ENCODE measurements at regions not wholly inside any gene's neighbourhood (a gene's known extent, or its start where the extent isn't known, plus 50 kb on each side); places are given as distances from the start of the nearest gene placed in this dataset.

DNA sequence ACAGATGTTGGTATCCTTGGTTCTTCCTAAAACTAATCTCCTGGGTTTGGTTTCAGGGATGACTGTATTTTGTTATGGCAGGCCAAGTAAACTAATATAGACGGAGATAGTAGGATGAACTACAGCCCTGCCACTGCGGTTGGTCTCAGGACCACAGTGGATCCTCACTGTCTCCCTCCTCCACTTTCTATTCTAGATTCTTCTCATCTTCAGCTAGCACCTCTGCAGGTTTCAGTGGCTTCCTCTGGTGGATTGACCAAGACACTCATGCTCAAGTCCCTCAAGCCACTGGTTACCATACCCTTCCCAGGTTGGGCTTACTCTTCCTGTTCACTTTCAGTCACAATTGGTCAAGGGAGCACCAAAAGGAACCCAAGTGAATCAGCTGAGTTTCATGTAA is 71.1 kb upstream of the CLDN18 start:
- no peak for TF ChIP-seq EGR1 (IDR thresholded peaks at IDR 0.05)

DNA sequence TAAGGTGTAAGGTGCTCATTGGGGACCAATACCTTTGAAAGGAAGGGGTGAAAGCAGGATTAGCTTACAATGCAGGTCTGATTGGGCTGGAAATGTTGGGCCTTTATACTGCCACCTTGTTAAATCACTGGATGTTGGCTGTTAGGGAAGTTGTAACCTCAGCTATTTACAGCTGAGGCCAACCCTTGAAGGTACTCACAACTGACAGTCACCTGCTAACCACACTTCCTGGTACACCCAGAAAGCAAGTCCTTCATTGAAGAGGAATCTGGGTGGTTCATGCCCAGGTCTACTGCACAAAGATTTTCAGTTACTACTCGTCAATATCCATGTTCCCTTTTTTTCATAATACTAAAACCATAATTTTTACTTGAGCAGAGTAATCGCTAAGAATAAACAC is 65.4 kb upstream of the CLDN18 start:
- TF ChIP-seq, protein P1, sequence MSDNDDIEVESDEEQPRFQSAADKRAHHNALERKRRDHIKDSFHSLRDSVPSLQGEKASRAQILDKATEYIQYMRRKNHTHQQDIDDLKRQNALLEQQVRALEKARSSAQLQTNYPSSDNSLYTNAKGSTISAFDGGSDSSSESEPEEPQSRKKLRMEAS (IDR thresholded peaks at IDR 0.05): no peak
- TF ChIP-seq YY1 (IDR thresholded peaks at IDR 0.05; ENCODE audit: low read depth) (no peak), TEAD4 (IDR thresholded peaks at IDR 0.05) (no peak), FOXM1 (IDR thresholded peaks at IDR 0.05; ENCODE audit: borderline replicate concordance, low read depth) (no peak), RAD21 (IDR thresholded peaks at IDR 0.05; ENCODE audit: low read depth) (no peak), CEBPB (IDR thresholded peaks at IDR 0.05) (no peak), EP300 (IDR thresholded peaks at IDR 0.05; ENCODE audit: borderline replicate concordance) (no peak)
- TF ChIP-seq, protein P2, sequence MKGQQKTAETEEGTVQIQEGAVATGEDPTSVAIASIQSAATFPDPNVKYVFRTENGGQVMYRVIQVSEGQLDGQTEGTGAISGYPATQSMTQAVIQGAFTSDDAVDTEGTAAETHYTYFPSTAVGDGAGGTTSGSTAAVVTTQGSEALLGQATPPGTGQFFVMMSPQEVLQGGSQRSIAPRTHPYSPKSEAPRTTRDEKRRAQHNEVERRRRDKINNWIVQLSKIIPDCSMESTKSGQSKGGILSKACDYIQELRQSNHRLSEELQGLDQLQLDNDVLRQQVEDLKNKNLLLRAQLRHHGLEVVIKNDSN (IDR thresholded peaks at IDR 0.05): no peak

DNA sequence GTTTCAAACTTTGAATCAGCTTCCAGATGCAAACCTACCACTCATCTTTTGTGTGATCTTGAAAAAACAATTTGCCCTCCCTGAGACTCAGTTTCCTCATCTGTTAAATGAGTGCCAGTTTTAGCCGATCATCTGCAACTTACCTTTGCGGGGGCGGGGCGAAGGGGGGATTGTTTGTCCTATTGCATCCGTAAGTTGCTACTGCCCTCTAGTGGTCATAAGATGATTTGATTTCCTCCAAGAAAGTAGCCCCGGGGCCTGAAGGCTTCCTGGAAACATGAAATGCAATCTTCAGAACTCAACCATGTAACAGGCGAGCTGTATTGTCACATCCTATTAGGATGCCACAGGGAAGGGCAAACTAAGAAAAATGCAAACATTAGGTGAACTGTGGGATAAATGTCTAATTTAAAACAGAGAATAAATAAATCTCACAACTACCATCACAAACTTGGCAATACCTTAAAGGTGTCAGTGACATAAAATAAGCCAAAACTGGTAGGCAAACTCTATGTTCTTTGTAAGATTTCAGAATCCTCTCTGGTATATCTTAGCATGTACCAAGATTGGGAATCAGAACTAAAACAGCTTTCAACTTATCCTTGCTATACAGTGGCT is 63.5 kb upstream of the CLDN18 start:
- TF ChIP-seq RAD21 (IDR thresholded peaks at IDR 0.05; ENCODE audit: low read depth) (peak; percentile 91), EGR1 (IDR thresholded peaks at IDR 0.05) (peak; percentile 81), TCF12 (IDR thresholded peaks at IDR 0.05; ENCODE audit: low read depth) (no peak)

DNA sequence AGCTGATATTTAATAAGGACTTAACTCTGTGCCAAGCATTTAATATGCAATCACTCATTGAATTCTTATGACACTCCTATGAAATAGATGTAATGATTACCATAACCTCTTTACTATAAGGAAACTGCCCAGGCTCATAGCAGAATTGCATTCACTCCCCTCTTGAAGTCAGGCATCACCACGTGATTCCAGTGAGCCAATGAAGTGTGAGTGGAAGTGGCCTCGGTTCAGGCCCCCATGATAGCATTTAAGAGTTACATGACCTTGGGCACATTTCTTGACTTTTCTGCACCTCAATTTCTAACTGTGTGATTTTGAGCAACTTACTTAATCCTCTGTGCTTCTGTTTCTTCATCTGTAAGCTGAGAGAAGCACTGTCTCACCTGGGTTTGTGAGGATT is 62.8 kb upstream of the CLDN18 start:
- TF ChIP-seq NFIC (IDR thresholded peaks at IDR 0.05) (no peak), RAD21 (IDR thresholded peaks at IDR 0.05; ENCODE audit: low read depth) (no peak)
- TF ChIP-seq, protein P2 (IDR thresholded peaks at IDR 0.05): 0 out of 2 replicates have a peak, but pooled peaks have one; percentile 39
- TF ChIP-seq, protein P3, sequence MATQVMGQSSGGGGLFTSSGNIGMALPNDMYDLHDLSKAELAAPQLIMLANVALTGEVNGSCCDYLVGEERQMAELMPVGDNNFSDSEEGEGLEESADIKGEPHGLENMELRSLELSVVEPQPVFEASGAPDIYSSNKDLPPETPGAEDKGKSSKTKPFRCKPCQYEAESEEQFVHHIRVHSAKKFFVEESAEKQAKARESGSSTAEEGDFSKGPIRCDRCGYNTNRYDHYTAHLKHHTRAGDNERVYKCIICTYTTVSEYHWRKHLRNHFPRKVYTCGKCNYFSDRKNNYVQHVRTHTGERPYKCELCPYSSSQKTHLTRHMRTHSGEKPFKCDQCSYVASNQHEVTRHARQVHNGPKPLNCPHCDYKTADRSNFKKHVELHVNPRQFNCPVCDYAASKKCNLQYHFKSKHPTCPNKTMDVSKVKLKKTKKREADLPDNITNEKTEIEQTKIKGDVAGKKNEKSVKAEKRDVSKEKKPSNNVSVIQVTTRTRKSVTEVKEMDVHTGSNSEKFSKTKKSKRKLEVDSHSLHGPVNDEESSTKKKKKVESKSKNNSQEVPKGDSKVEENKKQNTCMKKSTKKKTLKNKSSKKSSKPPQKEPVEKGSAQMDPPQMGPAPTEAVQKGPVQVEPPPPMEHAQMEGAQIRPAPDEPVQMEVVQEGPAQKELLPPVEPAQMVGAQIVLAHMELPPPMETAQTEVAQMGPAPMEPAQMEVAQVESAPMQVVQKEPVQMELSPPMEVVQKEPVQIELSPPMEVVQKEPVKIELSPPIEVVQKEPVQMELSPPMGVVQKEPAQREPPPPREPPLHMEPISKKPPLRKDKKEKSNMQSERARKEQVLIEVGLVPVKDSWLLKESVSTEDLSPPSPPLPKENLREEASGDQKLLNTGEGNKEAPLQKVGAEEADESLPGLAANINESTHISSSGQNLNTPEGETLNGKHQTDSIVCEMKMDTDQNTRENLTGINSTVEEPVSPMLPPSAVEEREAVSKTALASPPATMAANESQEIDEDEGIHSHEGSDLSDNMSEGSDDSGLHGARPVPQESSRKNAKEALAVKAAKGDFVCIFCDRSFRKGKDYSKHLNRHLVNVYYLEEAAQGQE (IDR thresholded peaks at IDR 0.05; ENCODE audit: low read depth): no peak

DNA sequence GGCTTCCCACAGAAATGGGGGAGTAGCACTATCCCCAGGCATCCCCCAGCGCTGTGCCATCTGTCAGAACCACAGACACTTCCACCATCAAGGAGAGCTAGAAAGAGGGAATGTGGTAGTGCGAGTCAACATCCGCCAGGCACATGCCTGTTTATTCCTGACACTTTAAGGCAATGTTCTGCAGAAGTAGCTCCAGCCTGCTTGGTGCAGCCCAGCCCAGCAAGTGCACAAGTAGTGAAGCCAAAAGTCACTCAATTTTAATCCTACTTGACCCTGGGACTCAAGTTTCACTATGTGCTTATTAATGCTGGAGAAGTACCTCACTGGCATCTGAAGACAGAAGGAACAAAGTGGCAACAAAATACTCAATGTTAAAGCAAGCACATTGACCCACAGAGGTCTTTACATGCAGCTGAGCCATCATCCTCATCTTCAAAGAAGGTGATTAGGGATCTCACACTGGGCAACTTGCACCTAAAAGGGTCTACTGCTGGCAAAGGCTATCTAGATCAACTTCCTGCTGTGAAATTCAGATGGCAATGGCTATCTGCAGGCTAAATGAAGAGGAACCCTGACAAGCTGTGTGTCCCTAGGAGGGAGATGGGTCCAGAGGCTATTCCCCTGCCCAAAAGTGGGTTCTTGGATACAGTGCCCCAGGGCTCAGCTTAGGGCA is 61.4 kb upstream of the CLDN18 start:
- no peak for TF ChIP-seq TCF12 (IDR thresholded peaks at IDR 0.05; ENCODE audit: low read depth)
- TF ChIP-seq EGR1 (IDR thresholded peaks at IDR 0.05): no peak
- TF ChIP-seq RAD21 (IDR thresholded peaks at IDR 0.05; ENCODE audit: low read depth): no peak
- no peak for TF ChIP-seq NFIC (IDR thresholded peaks at IDR 0.05)
- TF ChIP-seq, protein P2 (IDR thresholded peaks at IDR 0.05): no peak
- no peak for TF ChIP-seq EP300 (IDR thresholded peaks at IDR 0.05; ENCODE audit: borderline replicate concordance)
- TF ChIP-seq, protein P1 (IDR thresholded peaks at IDR 0.05): no peak
- TF ChIP-seq TAF1 (IDR thresholded peaks at IDR 0.05; ENCODE audit: low read depth): no peak
- TF ChIP-seq YY1 (IDR thresholded peaks at IDR 0.05; ENCODE audit: low read depth): no peak
- TF ChIP-seq CEBPB (IDR thresholded peaks at IDR 0.05): no peak
- no peak for TF ChIP-seq CREB1 (IDR thresholded peaks at IDR 0.05; ENCODE audit: low read depth)
- no peak for TF ChIP-seq TEAD4 (IDR thresholded peaks at IDR 0.05)
- TF ChIP-seq, protein P3 (IDR thresholded peaks at IDR 0.05; ENCODE audit: low read depth): no peak
- TF ChIP-seq FOXM1 (IDR thresholded peaks at IDR 0.05; ENCODE audit: borderline replicate concordance, low read depth): no peak
- no peak for TF ChIP-seq ZBTB7A (IDR thresholded peaks at IDR 0.05; ENCODE audit: low read depth)

DNA sequence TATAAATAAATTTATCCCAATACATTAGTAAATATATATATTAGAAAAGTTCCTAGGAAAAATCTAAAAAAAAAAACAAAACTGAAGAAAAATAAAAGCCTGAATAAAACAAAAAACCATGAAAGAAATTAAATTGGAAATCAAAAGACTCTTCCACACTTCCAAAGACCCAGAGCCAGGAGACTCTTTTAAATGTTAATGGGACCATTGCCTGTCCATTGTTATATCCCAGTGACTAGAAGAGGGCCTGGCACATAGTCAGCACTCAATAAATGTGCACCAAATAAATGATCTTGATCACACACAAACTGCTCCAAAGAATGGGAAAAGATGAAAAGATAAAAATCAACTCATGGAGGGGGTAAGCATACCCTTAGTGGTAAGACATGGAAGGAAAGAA is 51.3 kb upstream of the CLDN18 start:
- TF ChIP-seq YY1 (IDR thresholded peaks at IDR 0.05; ENCODE audit: low read depth): no peak
- TF ChIP-seq, protein P2 (IDR thresholded peaks at IDR 0.05): no peak
- TF ChIP-seq RAD21 (IDR thresholded peaks at IDR 0.05; ENCODE audit: low read depth): no peak
- TF ChIP-seq ZBTB7A (IDR thresholded peaks at IDR 0.05; ENCODE audit: low read depth): no peak
- TF ChIP-seq FOXM1 (IDR thresholded peaks at IDR 0.05; ENCODE audit: borderline replicate concordance, low read depth): no peak
- TF ChIP-seq CREB1 (IDR thresholded peaks at IDR 0.05; ENCODE audit: low read depth): no peak
- TF ChIP-seq EP300 (IDR thresholded peaks at IDR 0.05; ENCODE audit: borderline replicate concordance): no peak
- no peak for TF ChIP-seq TEAD4 (IDR thresholded peaks at IDR 0.05)
- TF ChIP-seq TAF1 (IDR thresholded peaks at IDR 0.05; ENCODE audit: low read depth): no peak
- no peak for TF ChIP-seq CEBPB (IDR thresholded peaks at IDR 0.05)
- TF ChIP-seq, protein P1 (IDR thresholded peaks at IDR 0.05): no peak
- no peak for TF ChIP-seq TCF12 (IDR thresholded peaks at IDR 0.05; ENCODE audit: low read depth)
- no peak for TF ChIP-seq EGR1 (IDR thresholded peaks at IDR 0.05)
- TF ChIP-seq, protein P3 (IDR thresholded peaks at IDR 0.05; ENCODE audit: low read depth): no peak

All from Ishikawa (cell line).